Endothelial cell of umbilical vein (primary cell): ENCODE measurements at regions not wholly inside any gene's neighbourhood (a gene's known extent, or its start where the extent isn't known, plus 50 kb on each side); places are given as distances from the start of the nearest gene placed in this dataset.

Experiments used
- BruUV-seq: library from RNA; stranded (reverse); fragments of 400-500 nt; replicated peaks from 2 replicates; lab custom pipeline; 2021; lab: Mats Ljungman, UMichigan
- CTCF ChIA-PET: fragments of 300-600, 350-600 bp; sonication (Branson Sonifier 250); formaldehyde crosslinking; loops from one replicate; lab custom pipeline; 2021; ENCODE audit warnings: antibody characterized with exemption, inconsistent platforms; lab: Charles Lee
- POLR2A ChIA-PET: fragments of 300-600, 350-600 bp; sonication (Branson Sonifier 250); formaldehyde crosslinking; loops from one replicate; lab custom pipeline; 2021; ENCODE audit warnings: antibody characterized with exemption, inconsistent platforms; lab: Charles Lee
- DNase-seq: peaks from one replicate; pipeline ENCODE4 v3.0.0-alpha.2; 2011; ENCODE audit warnings: low read depth, low spot score
- FAIRE-seq: peaks from 2 replicates; lab custom pipeline; 2011; peaks lifted over from hg19 to GRCh38; lab: Jason Lieb, UNC
- H2AFZ ChIP-seq: 2 replicates; pipeline ENCODE4 v1.6.0; 2012; ENCODE audit warnings: low read depth, low read length, control low read depth, inconsistent platforms
- H3K27ac ChIP-seq: 2 replicates; pipeline ENCODE4 v1.5.1; 2011; ENCODE audit warnings: low read depth, mild to moderate bottlenecking, control low read depth, low read length, moderate library complexity; ENCODE audit not compliant: insufficient read depth
- H3K27me3 ChIP-seq, 2 experiments: 2 replicates each; pipeline versions ENCODE4 v1.6.0 to v1.6.1; 2011; ENCODE audit warnings: low read length in 2 of 2, mixed read lengths in 1 of 2; ENCODE audit not compliant: control insufficient read depth in 2 of 2, insufficient read depth in 2 of 2
- H3K36me3 ChIP-seq, 2 experiments: 2 replicates in 1 of 2; 3 replicates in 1 of 2; pipeline ENCODE4 v1.5.1; 2011; ENCODE audit warnings: low read length in 2 of 2, mild to moderate bottlenecking in 1 of 2, moderate library complexity in 1 of 2; ENCODE audit not compliant: control insufficient read depth in 2 of 2, insufficient read depth in 2 of 2; ENCODE audit errors: extremely low read depth in 1 of 2
- H3K4me1 ChIP-seq: 3 replicates; pipeline ENCODE4 v1.5.1; 2011; ENCODE audit warnings: mild to moderate bottlenecking, low read length; ENCODE audit not compliant: control insufficient read depth, insufficient read depth; ENCODE audit errors: extremely low read depth
- H3K4me2 ChIP-seq: 2 replicates; pipeline ENCODE4 v1.6.1; 2011; ENCODE audit warnings: low read length, control low read depth, mixed read lengths; ENCODE audit not compliant: insufficient read depth
- H3K4me3 ChIP-seq, 3 experiments: fragments of 200-600 bp in 1 of 3; sonication (generic), shearing (Covaris generic) in 1 of 3; replicated peaks in 1 of 3; 2 replicates each; pipeline ENCODE4 v1.5.1; 2011 to 2016; ENCODE audit warnings: control low read depth in 3 of 3, low read length in 3 of 3, mild to moderate bottlenecking in 2 of 3, inconsistent platforms in 1 of 3, low read depth in 1 of 3, moderate library complexity in 1 of 3; ENCODE audit not compliant: insufficient read depth in 1 of 3
- H3K79me2 ChIP-seq: 2 replicates; pipeline ENCODE4 v1.6.0; 2012; ENCODE audit warnings: low read length, inconsistent platforms; ENCODE audit not compliant: control insufficient read depth, insufficient read depth
- H3K9ac ChIP-seq: replicated peaks from 2 replicates; pipeline ENCODE3; 2011; ENCODE audit warnings: low read length, control low read depth; ENCODE audit not compliant: insufficient read depth; ENCODE audit errors: extremely low read depth
- H3K9me1 ChIP-seq: replicated peaks from 3 replicates; pipeline ENCODE4 v1.6.0; 2011; ENCODE audit warnings: mild to moderate bottlenecking, low read length; ENCODE audit not compliant: control insufficient read depth, insufficient read depth; ENCODE audit errors: extremely low read depth
- H3K9me3 ChIP-seq: replicated peaks from 2 replicates; pipeline ENCODE4 v1.5.1; 2012; ENCODE audit warnings: low read length, inconsistent platforms; ENCODE audit not compliant: control insufficient read depth, insufficient read depth
- H4K20me1 ChIP-seq: replicated peaks from 2 replicates; pipeline ENCODE3; 2011; ENCODE audit warnings: mild to moderate bottlenecking, low read length; ENCODE audit not compliant: control insufficient read depth, insufficient read depth; ENCODE audit errors: extremely low read depth
- EZH2 ChIP-seq: IDR thresholded peaks from 2 replicates; pipeline ENCODE4 v1.6.1; 2012; ENCODE audit warnings: borderline replicate concordance, low read depth, mild to moderate bottlenecking, moderate library complexity, low read length, inconsistent platforms; ENCODE audit not compliant: severe bottlenecking
- FOS ChIP-seq: IDR thresholded peaks from 2 replicates; pipeline ENCODE4 v1.6.1; 2011; ENCODE audit warnings: mild to moderate bottlenecking, low read length, moderate library complexity, borderline replicate concordance; ENCODE audit not compliant: insufficient read depth
- GATA2 ChIP-seq: IDR thresholded peaks from 2 replicates; pipeline ENCODE4 v1.7.0; 2011; ENCODE audit warnings: low read depth, mild to moderate bottlenecking, moderate library complexity, mixed read lengths, low read length; ENCODE audit not compliant: insufficient read length, insufficient read depth
- JUN ChIP-seq: IDR thresholded peaks from 2 replicates; pipeline ENCODE4 v1.6.1; 2011; ENCODE audit warnings: borderline replicate concordance, low read depth; ENCODE audit not compliant: insufficient read length, insufficient read depth
- MYC ChIP-seq: IDR thresholded peaks from one replicate; pipeline ENCODE4 v1.6.1; 2011; ENCODE audit warnings: mild to moderate bottlenecking, low read depth, low read length
- POLR2A ChIP-seq: IDR thresholded peaks from 2 replicates; pipeline ENCODE4 v1.6.1; 2012; ENCODE audit warnings: low read depth, mild to moderate bottlenecking, control low read depth, low read length
- POLR2AphosphoS5 ChIP-seq: IDR thresholded peaks from 2 replicates; pipeline ENCODE4 v1.6.1; 2012; ENCODE audit warnings: low read depth, mild to moderate bottlenecking, control low read depth, low read length, moderate library complexity; ENCODE audit not compliant: insufficient read depth
- dilution Hi-C: fragments of 300-500 bp; cut with MboI; formaldehyde crosslinking; loops from one replicate; pipeline ENCODE4 v1.15.0; 2019; ENCODE audit warnings: low sequenced_read_pairs; ENCODE audit not compliant: extremely low pct_ligation_motif_present
- intact Hi-C: fragments of 100-400 bp; cut with micrococcal nuclease; formaldehyde crosslinking; loops from one replicate; pipeline ENCODE4 v1.10.0; 2022
- TF ChIP-seq, protein P1 (sequence below): IDR thresholded peaks from 2 replicates; pipeline ENCODE4 v1.6.1; 2011; ENCODE audit not compliant: insufficient read depth, insufficient read length
- TF ChIP-seq, protein P2 (sequence below), 2 donors: IDR thresholded peaks; 1 replicate in 1 of 2; 2 replicates in 1 of 2; pipeline ENCODE4 v1.5.1; 2011; ENCODE audit warnings: low read length in 2 of 2, mild to moderate bottlenecking in 2 of 2, moderate library complexity in 2 of 2, control low read depth in 1 of 2, inconsistent platforms in 1 of 2, low read depth in 1 of 2; ENCODE audit not compliant: insufficient read depth in 1 of 2; ENCODE audit errors: extremely low read depth in 1 of 2

DNA sequence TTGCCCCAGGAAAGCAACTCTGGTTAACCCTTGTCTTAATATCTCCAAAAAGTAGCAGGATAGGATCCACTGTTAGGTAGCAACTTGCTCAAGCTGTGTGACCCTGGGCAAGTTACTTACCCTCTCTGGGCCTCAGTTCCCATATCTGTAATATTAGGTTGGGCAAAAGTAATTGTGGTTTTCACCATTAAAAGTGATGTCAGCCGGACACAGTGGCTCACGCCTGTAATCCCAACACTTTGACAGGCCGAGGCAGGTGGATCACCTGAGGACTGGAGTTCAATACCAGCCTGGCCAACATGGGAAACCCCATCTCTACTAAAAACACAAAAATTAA, 179.3 kb downstream of the FOXL1 start:
- TF ChIP-seq, protein P1, sequence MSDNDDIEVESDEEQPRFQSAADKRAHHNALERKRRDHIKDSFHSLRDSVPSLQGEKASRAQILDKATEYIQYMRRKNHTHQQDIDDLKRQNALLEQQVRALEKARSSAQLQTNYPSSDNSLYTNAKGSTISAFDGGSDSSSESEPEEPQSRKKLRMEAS, result no peak
- no peak for TF ChIP-seq GATA2
- TF ChIP-seq, protein P2, sequence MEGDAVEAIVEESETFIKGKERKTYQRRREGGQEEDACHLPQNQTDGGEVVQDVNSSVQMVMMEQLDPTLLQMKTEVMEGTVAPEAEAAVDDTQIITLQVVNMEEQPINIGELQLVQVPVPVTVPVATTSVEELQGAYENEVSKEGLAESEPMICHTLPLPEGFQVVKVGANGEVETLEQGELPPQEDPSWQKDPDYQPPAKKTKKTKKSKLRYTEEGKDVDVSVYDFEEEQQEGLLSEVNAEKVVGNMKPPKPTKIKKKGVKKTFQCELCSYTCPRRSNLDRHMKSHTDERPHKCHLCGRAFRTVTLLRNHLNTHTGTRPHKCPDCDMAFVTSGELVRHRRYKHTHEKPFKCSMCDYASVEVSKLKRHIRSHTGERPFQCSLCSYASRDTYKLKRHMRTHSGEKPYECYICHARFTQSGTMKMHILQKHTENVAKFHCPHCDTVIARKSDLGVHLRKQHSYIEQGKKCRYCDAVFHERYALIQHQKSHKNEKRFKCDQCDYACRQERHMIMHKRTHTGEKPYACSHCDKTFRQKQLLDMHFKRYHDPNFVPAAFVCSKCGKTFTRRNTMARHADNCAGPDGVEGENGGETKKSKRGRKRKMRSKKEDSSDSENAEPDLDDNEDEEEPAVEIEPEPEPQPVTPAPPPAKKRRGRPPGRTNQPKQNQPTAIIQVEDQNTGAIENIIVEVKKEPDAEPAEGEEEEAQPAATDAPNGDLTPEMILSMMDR (IDR thresholded peaks at IDR 0.05; ENCODE audit: extremely low read depth in 1 of 2, insufficient read depth in 1 of 2, low read depth in 1 of 2, low read length in 2 of 2), result no peak
- no peak for TF ChIP-seq FOS
- no peak for TF ChIP-seq POLR2AphosphoS5
- no peak for TF ChIP-seq POLR2A
- BruUV-seq, result no TSS peak
- POLR2A ChIA-PET, result no interaction called here
- H3K4me3 ChIP-seq, result no peak overlapping the region
- intact Hi-C loops (no loop called here), dilution Hi-C loops (no loop called here)
- no peaks in the 10 kb centered on the region for H3K79me2 ChIP-seq
- no peak overlapping the region for H3K4me2 ChIP-seq
- H2AFZ ChIP-seq, result peak overlapping the region; percentile 28
- no peaks in the 10 kb centered on the region for H4K20me1 ChIP-seq
- H3K4me1 ChIP-seq, result peaks cover 13% of the 10 kb centered on the region
- H3K9me1 ChIP-seq, result no peaks in the 10 kb centered on the region
- H3K9ac ChIP-seq, result no peak overlapping the region
- DNase-seq (no peak), FAIRE-seq (peak; percentile 24)
- H3K27ac ChIP-seq, result peak overlapping the region; percentile 16
- H3K27me3 ChIP-seq, result no peaks in the 10 kb centered on the region
- CTCF ChIA-PET, result interaction anchor here (1.4 to 1.5 kb wide), 2 partner anchors 116 to 182 kb away, joined by 6 to 11 read pairs; no protein-coding TSS in a partner anchor
- H3K36me3 ChIP-seq, result no peaks in the 10 kb centered on the region
- H3K9me3 ChIP-seq, result no peaks in the 10 kb centered on the region

DNA sequence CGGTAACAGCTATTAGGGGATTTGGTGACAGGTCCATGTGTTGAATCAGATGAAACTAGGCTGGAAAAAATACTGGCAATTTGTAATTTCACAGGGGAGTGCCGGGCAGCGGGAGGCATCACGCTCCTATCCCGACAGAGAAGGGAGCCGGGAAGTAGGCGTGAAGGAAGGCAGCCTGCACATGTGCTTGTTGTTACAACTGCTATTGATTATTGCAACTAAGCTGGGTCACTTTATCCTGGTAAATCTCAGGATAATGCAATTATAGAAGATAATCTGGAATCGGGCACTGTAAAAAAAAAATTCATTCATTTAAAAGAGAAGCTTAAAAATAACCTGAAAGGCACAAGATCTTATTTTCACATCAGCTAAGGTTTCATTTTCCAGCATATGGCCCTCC, 180.6 kb downstream of the FOXL1 start:
- no peaks in the 10 kb centered on the region for H3K9me1 ChIP-seq
- H3K4me2 ChIP-seq, result no peak overlapping the region
- no peaks in the 10 kb centered on the region for H3K36me3 ChIP-seq
- no peak overlapping the region for H2AFZ ChIP-seq
- H3K4me1 ChIP-seq, result peaks cover 13% of the 10 kb centered on the region
- dilution Hi-C loops, result no loop called here
- no TSS peak for BruUV-seq
- no peaks in the 10 kb centered on the region for H3K79me2 ChIP-seq
- POLR2A ChIA-PET, result no interaction called here
- CTCF ChIA-PET, result interaction anchor here (0.9 to 1.2 kb wide), 4 partner anchors 23 to 183 kb away, joined by 3 read pairs; no protein-coding TSS in a partner anchor
- TF ChIP-seq EZH2 (no peak), MYC (no peak), GATA2 (no peak), POLR2A (no peak), FOS (no peak), POLR2AphosphoS5 (no peak), JUN (no peak)
- TF ChIP-seq, protein P1, result no peak
- TF ChIP-seq, protein P2 (IDR thresholded peaks at IDR 0.05; ENCODE audit: extremely low read depth in 1 of 2, insufficient read depth in 1 of 2, low read depth in 1 of 2, low read length in 2 of 2), result no peak
- H3K9me3 ChIP-seq, result no peaks in the 10 kb centered on the region
- DNase-seq, result no peak
- no peak overlapping the region for H3K4me3 ChIP-seq
- no peaks in the 10 kb centered on the region for H4K20me1 ChIP-seq
- H3K27me3 ChIP-seq, result no peaks in the 10 kb centered on the region
- FAIRE-seq, result no peak
- no peak overlapping the region for H3K9ac ChIP-seq
- intact Hi-C loops, result no loop called here
- no peak overlapping the region for H3K27ac ChIP-seq
